GM19035 (cell line): ENCODE measurements at regions not wholly inside any gene's neighbourhood (a gene's known extent, or its start where the extent isn't known, plus 50 kb on each side); places are given as distances from the start of the nearest gene placed in this dataset.
"Not testable (repeated sequence)": the region's sequence is repeated elsewhere in the genome, so short reads cannot be mapped to it uniquely, and the experiment has no call there.

ENCODE experiments used
- ATAC-seq: cut with Tn5 transposase; IDR thresholded peaks from one replicate; pipeline ENCODE4 v1.9.1; 2021; ENCODE audit not compliant: unreplicated experiment

- ATAC-seq: no peak
These were observed 1863.7 kb upstream of the RAG2 start for GRCh38 chr11:38461751-38462150.

- no peak for ATAC-seq
These were observed 1862.9 kb upstream of the RAG2 start for GRCh38 chr11:38460896-38461295.

GRCh38 chr11:38460429-38460828 lies 1862.4 kb upstream of the RAG2 start:
- ATAC-seq: no peak

GRCh38 chr11:38456371-38456770 lies 1858.3 kb upstream of the RAG2 start:
- ATAC-seq: no peak

GRCh38 chr11:38448284-38448683 lies 1850.2 kb upstream of the RAG2 start:
- no peak for ATAC-seq

GRCh38 chr11:38446336-38446735 lies 1848.3 kb upstream of the RAG2 start:
- ATAC-seq: no peak

GRCh38 chr11:38438091-38438490 lies 1840.1 kb upstream of the RAG2 start:
- ATAC-seq: no peak

GRCh38 chr11:38425578-38425977 lies 1827.5 kb upstream of the RAG2 start:
- ATAC-seq: no peak

- ATAC-seq: no peak
These were observed 1825.0 kb upstream of the RAG2 start for GRCh38 chr11:38423042-38423441.

- no peak for ATAC-seq
These were observed 1818.1 kb upstream of the RAG2 start for GRCh38 chr11:38416141-38416540.

GRCh38 chr11:38411149-38411548 lies 1813.1 kb upstream of the RAG2 start:
- no peak for ATAC-seq

- ATAC-seq: no peak
These were observed 1804.0 kb upstream of the RAG2 start for GRCh38 chr11:38402063-38402462.

GRCh38 chr11:38392176-38392575 lies 1794.1 kb upstream of the RAG2 start:
- no peak for ATAC-seq

GRCh38 chr11:38384568-38384967 lies 1786.5 kb upstream of the RAG2 start:
- no peak for ATAC-seq

GRCh38 chr11:38365274-38365673 lies 1767.2 kb upstream of the RAG2 start:
- ATAC-seq: no peak

GRCh38 chr11:38356255-38356654 lies 1758.2 kb upstream of the RAG2 start:
- ATAC-seq: no peak

GRCh38 chr11:38345286-38345685 lies 1747.2 kb upstream of the RAG2 start:
- ATAC-seq: no peak

GRCh38 chr11:38341612-38342011 lies 1743.6 kb upstream of the RAG2 start:
- not testable (repeated sequence) for ATAC-seq

- no peak for ATAC-seq
These were observed 1741.9 kb upstream of the RAG2 start for GRCh38 chr11:38339835-38340440.

GRCh38 chr11:38338022-38338421 lies 1740.0 kb upstream of the RAG2 start:
- not testable (repeated sequence) for ATAC-seq

- ATAC-seq: no peak
These were observed 1734.0 kb upstream of the RAG2 start for GRCh38 chr11:38332046-38332445.

GRCh38 chr11:38330578-38330977 lies 1732.5 kb upstream of the RAG2 start:
- ATAC-seq: no peak

- ATAC-seq: no peak
These were observed 1726.1 kb upstream of the RAG2 start for GRCh38 chr11:38323961-38324761.
